HepG2 (cell line): ENCODE measurements at regions not wholly inside any gene's neighbourhood (a gene's known extent, or its start where the extent isn't known, plus 50 kb on each side); places are given as distances from the start of the nearest gene placed in this dataset.
A peak's percentile ranks its signal among the peaks of the same experiment; 100 is the strongest.

Source experiments
- ATAC-seq: fragments of 200-7000 bp; cut with Tn5 transposase; 3 replicates; pipeline ENCODE4 v1.9.1; 2020; ENCODE audit warnings: mild to moderate bottlenecking, moderate library complexity
- BruUV-seq: library from RNA; stranded (reverse); fragments of 400-500 nt; replicated peaks from 2 replicates; lab custom pipeline; 2021; lab: Mats Ljungman, UMichigan
- CTCF ChIA-PET: fragments of 300-600 bp; formaldehyde crosslinking; extraction: SDS; loops from one replicate; lab custom pipeline; 2021; ENCODE audit warnings: low total read pairs, inconsistent platforms, low intra/inter-chr PET ratio; lab: Yijun Ruan, JAX
- POLR2A ChIA-PET: fragments of 350-600 bp; sonication (Branson Sonifier 250); formaldehyde crosslinking; loops from one replicate; lab custom pipeline; 2020; ENCODE audit warnings: antibody characterized with exemption, inconsistent platforms; lab: Yijun Ruan, JAX
- DNase-seq: peaks from one replicate; pipeline ENCODE4 v3.0.0-alpha.2; 2015; ENCODE audit warnings: low spot score
- FAIRE-seq: peaks from 3 replicates; lab custom pipeline; 2011; peaks lifted over from hg19 to GRCh38; lab: Jason Lieb, UNC
- H2AFZ ChIP-seq: one replicate; pipeline ENCODE4 v1.6.1; 2011; ENCODE audit warnings: low read length, inconsistent platforms
- H3K27ac ChIP-seq: fragments of 300-600 bp; 3 replicates; pipeline ENCODE4 v1.8.0; 2011; ENCODE audit warnings: mixed run types, mild to moderate bottlenecking, mixed read lengths, low read length, inconsistent platforms; ENCODE audit not compliant: insufficient read depth; ENCODE audit errors: extremely low read length
- H3K27me3 ChIP-seq, 2 experiments: fragments of 200-600 bp in 1 of 2; 2 replicates in 1 of 2; 3 replicates in 1 of 2; pipeline versions ENCODE4 v1.6.0 to v1.8.0; 2011; ENCODE audit warnings: low read length in 2 of 2, mild to moderate bottlenecking in 2 of 2, moderate library complexity in 2 of 2, inconsistent platforms in 1 of 2; ENCODE audit not compliant: insufficient read depth in 2 of 2, control insufficient read depth in 1 of 2
- H3K36me3 ChIP-seq, 2 experiments: fragments of 200-600 bp in 1 of 2; replicated peaks in 1 of 2; 2 replicates in 1 of 2; 3 replicates in 1 of 2; pipeline versions ENCODE4 v1.5.1 to v1.8.0; 2011; ENCODE audit warnings: low read length in 2 of 2, inconsistent platforms in 1 of 2; ENCODE audit not compliant: insufficient read depth in 2 of 2, control insufficient read depth in 1 of 2
- H3K4me1 ChIP-seq: 2 replicates; pipeline ENCODE4 v1.5.1; 2012; ENCODE audit warnings: low read length, inconsistent platforms; ENCODE audit not compliant: insufficient read depth
- H3K4me2 ChIP-seq: 2 replicates; pipeline ENCODE4 v1.6.0; 2011; ENCODE audit warnings: low read depth, low read length, inconsistent platforms
- H3K4me3 ChIP-seq, 3 experiments: fragments of 200-600 bp in 1 of 3; sonication (generic), shearing (Covaris generic) in 1 of 3; replicated peaks in 1 of 3; 2 replicates each; pipeline ENCODE4 v1.5.1; 2011 to 2016; ENCODE audit warnings: low read length in 3 of 3, inconsistent platforms in 2 of 3, low read depth in 2 of 3, mild to moderate bottlenecking in 2 of 3, control low read depth in 1 of 3, mixed read lengths in 1 of 3; ENCODE audit not compliant: insufficient read depth in 1 of 3
- H3K79me2 ChIP-seq: one replicate; pipeline ENCODE4 v1.6.1; 2011; ENCODE audit warnings: low read length, inconsistent platforms; ENCODE audit not compliant: insufficient read depth
- H3K9ac ChIP-seq: 2 replicates; pipeline ENCODE4 v1.6.0; 2011; ENCODE audit warnings: mild to moderate bottlenecking, low read depth, low read length, inconsistent platforms; ENCODE audit not compliant: insufficient read depth
- H3K9me3 ChIP-seq: 2 replicates; pipeline ENCODE4 v1.5.1; 2012; ENCODE audit warnings: mild to moderate bottlenecking, low read length
- H4K20me1 ChIP-seq: 2 replicates; pipeline ENCODE4 v1.6.0; 2011; ENCODE audit warnings: inconsistent platforms, mild to moderate bottlenecking, low read length, moderate library complexity; ENCODE audit not compliant: insufficient read depth
- ARID2 ChIP-seq: sonication (generic); formaldehyde crosslinking; IDR thresholded peaks from 2 replicates; pipeline ENCODE4 v1.8.1; 2022; ENCODE audit warnings: mild to moderate bottlenecking, missing genetic modification reagents, borderline replicate concordance
- FOXC1 ChIP-seq: sonication (generic); formaldehyde crosslinking; IDR thresholded peaks from 2 replicates; pipeline ENCODE4 v1.8.0; 2022; ENCODE audit warnings: mild to moderate bottlenecking, missing genetic modification reagents, borderline replicate concordance
- NFIB ChIP-seq: sonication (generic); formaldehyde crosslinking; IDR thresholded peaks from 2 replicates; pipeline ENCODE4 v1.9.0; 2021; ENCODE audit warnings: missing genetic modification reagents, mild to moderate bottlenecking, borderline replicate concordance
- RFXANK ChIP-seq: IDR thresholded peaks from 2 replicates; pipeline ENCODE4 v1.6.1; 2016
- ZNF121 ChIP-seq: sonication (generic); formaldehyde crosslinking; IDR thresholded peaks from 2 replicates; pipeline ENCODE4 v1.5.0; 2020; ENCODE audit warnings: mild to moderate bottlenecking, missing genetic modification reagents
- ZNF160 ChIP-seq: sonication (generic); formaldehyde crosslinking; IDR thresholded peaks from 2 replicates; pipeline ENCODE4 v1.8.0; 2022; ENCODE audit warnings: mild to moderate bottlenecking, inconsistent platforms, missing genetic modification reagents
- ZNF484 ChIP-seq: sonication (generic); formaldehyde crosslinking; IDR thresholded peaks from 2 replicates; pipeline ENCODE4 v1.5.1; 2020; ENCODE audit warnings: mild to moderate bottlenecking, low read depth, missing genetic modification reagents, borderline replicate concordance
- ZNF782 ChIP-seq: sonication (generic); formaldehyde crosslinking; IDR thresholded peaks from 2 replicates; pipeline ENCODE4 v1.4.0; 2020; ENCODE audit warnings: missing genetic modification reagents, mild to moderate bottlenecking, borderline replicate concordance
- WGBS: methylation state at CpG from one replicate; pipeline ENCODE4 v1.1.6; 2017; ENCODE audit warnings: low lambda C conversion rate; 5-methylcytosine and 5-hydroxymethylcytosine counted together
- in situ Hi-C: cut with HindIII; loops from 2 replicates; pipeline ENCODE4 v1.10.0; 2017; ENCODE audit warnings: low pct_unique_long_range_greater_than_20kb; ENCODE audit not compliant: extremely low pct_ligation_motif_present
- intact Hi-C: fragments of 100-400 bp; cut with micrococcal nuclease; formaldehyde crosslinking; loops from one replicate; pipeline ENCODE4 v1.10.0; 2022; ENCODE audit not compliant: unreplicated experiment

DNA sequence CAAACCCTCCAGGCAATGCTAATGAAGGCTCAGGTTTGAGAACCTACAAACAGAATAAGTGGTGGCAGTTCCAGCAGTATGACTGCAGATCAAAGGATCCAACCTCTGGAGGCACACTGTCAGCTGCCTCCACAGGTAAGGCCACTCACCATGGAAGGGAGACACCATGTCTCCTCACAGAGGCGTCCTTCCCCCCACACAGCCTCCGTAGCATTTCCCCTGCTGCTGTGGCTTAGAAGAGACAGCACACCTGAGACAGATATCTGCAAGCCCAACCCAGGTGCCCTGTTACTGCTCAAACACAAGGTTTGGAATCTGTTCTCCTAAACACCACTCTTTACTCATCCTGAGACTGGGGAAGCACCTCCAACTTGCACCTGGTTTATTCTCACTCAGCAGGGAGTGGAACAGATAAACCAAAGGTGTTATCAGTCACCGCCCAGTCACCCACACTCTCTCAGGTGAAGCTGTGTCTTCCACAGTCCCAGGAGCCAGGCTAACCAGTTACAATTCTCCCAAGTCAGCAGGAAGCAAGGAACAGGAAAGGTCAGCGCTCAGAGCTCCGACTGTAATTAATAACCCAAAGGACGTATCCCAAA lies 311.2 kb downstream of the FOXO1 start:
- no peaks in the 10 kb centered on the region for H3K27me3 ChIP-seq
- H3K9me3 ChIP-seq: no peaks in the 10 kb centered on the region
- no peak for TF ChIP-seq NFIB (CRISPR knock-in tag)
- TF ChIP-seq ARID2 (CRISPR knock-in tag): no peak
- no peak for TF ChIP-seq ZNF160 (CRISPR knock-in tag)
- TF ChIP-seq RFXANK (CRISPR knock-in tag): no peak
- TF ChIP-seq ZNF484 (CRISPR knock-in tag): no peak
- no peak for TF ChIP-seq ZNF782
- no peak overlapping the region for H3K9ac ChIP-seq
- intact Hi-C loops: no loop called here
- no peak overlapping the region for H3K4me3 ChIP-seq
- no peak overlapping the region for H3K4me2 ChIP-seq
- no peaks in the 10 kb centered on the region for H3K36me3 ChIP-seq
- H3K27ac ChIP-seq: no peak overlapping the region
- 94% methylated on average over 6 of the region's 6 CpGs for WGBS
- no peaks in the 10 kb centered on the region for H4K20me1 ChIP-seq
- H2AFZ ChIP-seq: no peak overlapping the region
- DNase-seq (no peak), FAIRE-seq (no peak), ATAC-seq (no peak)
- H3K79me2 ChIP-seq: no peaks in the 10 kb centered on the region
- BruUV-seq: no TSS peak
- in situ Hi-C loops: no loop called here
- ChIA-PET POLR2A (no interaction called here), CTCF (no interaction called here)
- peaks cover 54% of the 10 kb centered on the region for H3K4me1 ChIP-seq

DNA sequence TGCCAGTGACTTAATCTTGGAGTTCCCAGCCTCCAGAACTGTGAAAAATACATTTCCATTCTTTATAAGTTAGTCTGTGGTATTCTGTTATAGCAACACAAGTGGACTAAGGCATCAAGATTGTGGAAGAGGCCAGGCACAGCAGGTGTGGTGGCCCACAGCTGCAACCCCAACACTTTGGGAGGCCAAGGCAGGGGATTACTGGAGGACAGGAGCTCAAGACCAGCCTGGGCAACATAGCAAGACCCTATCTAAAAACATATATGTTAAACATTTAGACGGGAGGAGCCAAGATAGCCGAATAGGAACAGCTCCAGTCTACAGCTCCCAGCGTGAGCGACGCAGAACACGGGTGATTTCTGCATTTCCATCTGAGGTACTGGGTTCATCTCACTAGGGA lies 310.4 kb downstream of the FOXO1 start:
- Histone ChIP-seq H3K4me1 (peaks cover 46% of the 10 kb centered on the region), H3K4me2 (no peak overlapping the region), H3K36me3 (no peaks in the 10 kb centered on the region)
- POLR2A ChIA-PET: interaction anchor here (1.2 kb wide), 1 partner anchor 11 kb away, joined by 3 read pairs; no protein-coding TSS in a partner anchor
- no TSS peak for BruUV-seq
- FAIRE-seq: no peak
- TF ChIP-seq ZNF121 (CRISPR knock-in tag) (peak; percentile 89), FOXC1 (CRISPR knock-in tag) (no peak)
- TF ChIP-seq, all 625 proteins: peak for 1
- WGBS: 98% methylated on average over 6 of the region's 6 CpGs
- in situ Hi-C loops (no loop called here), intact Hi-C loops (no loop called here)
- CTCF ChIA-PET: no interaction called here
- no peak overlapping the region for H3K4me3 ChIP-seq
- H3K79me2 ChIP-seq: no peaks in the 10 kb centered on the region
- H3K27ac ChIP-seq: no peak overlapping the region
- DNase-seq: no peak
- ATAC-seq: no peak
- no peaks in the 10 kb centered on the region for H3K27me3 ChIP-seq
- no peak overlapping the region for H3K9ac ChIP-seq
- no peaks in the 10 kb centered on the region for H3K9me3 ChIP-seq
- H4K20me1 ChIP-seq: no peaks in the 10 kb centered on the region
- H2AFZ ChIP-seq: no peak overlapping the region
